ENCODE measurements at regions not wholly inside any gene's neighbourhood (a gene's known extent, or its start where the extent isn't known, plus 50 kb on each side); places are given as distances from the start of the nearest gene placed in this dataset.

DNA sequence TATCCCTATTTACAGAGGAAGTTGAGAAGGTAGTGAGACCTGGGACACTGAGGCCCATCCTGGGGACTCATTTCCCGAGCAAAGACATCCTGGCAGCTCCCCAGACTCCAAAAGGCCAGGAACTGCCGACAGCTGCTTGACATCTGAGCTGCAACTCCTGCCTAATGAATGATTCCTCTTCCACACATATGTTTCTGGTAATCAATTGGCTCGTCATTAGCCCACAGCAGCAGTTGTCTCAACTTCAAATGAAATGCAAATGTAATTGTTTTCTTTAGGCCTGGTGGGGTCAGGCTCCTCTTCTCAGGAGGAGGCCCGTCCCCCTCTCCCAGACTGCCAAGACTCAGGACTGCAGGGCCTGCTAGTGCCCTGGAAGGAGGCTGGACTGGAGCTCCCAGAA is 61.8 kb upstream of the DISP3 start:
- TF ChIP-seq POLR2A (IDR thresholded peaks at IDR 0.05), result no peak
- TF ChIP-seq EP300 (IDR thresholded peaks at IDR 0.05), result no peak
